Parathyroid adenoma (tissue), 2 donors: ENCODE measurements at regions not wholly inside any gene's neighbourhood (a gene's known extent, or its start where the extent isn't known, plus 50 kb on each side); places are given as distances from the start of the nearest gene placed in this dataset.

Experiments used
- H2AFZ ChIP-seq: fragments of 300-600 bp; sonication (generic); one replicate; pipeline ENCODE4 v1.7.0; 2017; ENCODE audit warnings: antibody characterized with exemption, mild to moderate bottlenecking
- H3K27ac ChIP-seq: fragments of 300-600 bp; sonication (generic); one replicate; pipeline ENCODE4 v1.7.0; 2017
- H3K27me3 ChIP-seq: fragments of 300-600 bp; sonication (generic); one replicate; pipeline ENCODE4 v1.7.0; 2017; ENCODE audit warnings: low read length; ENCODE audit not compliant: control insufficient read depth, insufficient read depth
- H3K36me3 ChIP-seq: fragments of 300-600 bp; sonication (generic); one replicate; pipeline ENCODE4 v1.7.0; 2017; ENCODE audit warnings: low read length; ENCODE audit not compliant: control insufficient read depth, insufficient read depth
- H3K4me1 ChIP-seq: fragments of 300-600 bp; sonication (generic); one replicate; pipeline ENCODE4 v1.7.0; 2017; ENCODE audit warnings: control low read depth
- H3K4me2 ChIP-seq: fragments of 300-600 bp; sonication (generic); one replicate; pipeline ENCODE4 v1.7.0; 2017; ENCODE audit warnings: low read length
- H3K4me3 ChIP-seq: fragments of 300-600 bp; sonication (generic); one replicate; pipeline ENCODE4 v1.7.0; 2017; ENCODE audit warnings: low read depth, low read length
- H3K79me2 ChIP-seq: fragments of 300-600 bp; sonication (generic); one replicate; pipeline ENCODE4 v1.7.0; 2017; ENCODE audit warnings: control low read depth
- H3K9ac ChIP-seq: fragments of 300-600 bp; sonication (generic); one replicate; pipeline ENCODE4 v1.7.0; 2017; ENCODE audit warnings: mild to moderate bottlenecking
- H3K9me3 ChIP-seq: fragments of 300-600 bp; sonication (generic); one replicate; pipeline ENCODE4 v1.7.0; 2017; ENCODE audit warnings: low read length; ENCODE audit not compliant: control insufficient read depth
- CTCF ChIP-seq: fragments of 300-600 bp; sonication (generic); IDR thresholded peaks from one replicate; pipeline ENCODE4 v1.7.0; 2017; ENCODE audit warnings: antibody characterized with exemption, mild to moderate bottlenecking
- donor health status: primary hyperparathyroidism.

GRCh38 chr5:38613992-38614836, 57.8 kb upstream of the LIFR start:
- no peaks in the 10 kb centered on the region for H3K27me3 ChIP-seq
- H3K4me2 ChIP-seq = peak overlapping the region; percentile 54
- no peak for TF ChIP-seq CTCF
- no peaks in the 10 kb centered on the region for H3K36me3 ChIP-seq
- H3K79me2 ChIP-seq = no peaks in the 10 kb centered on the region
- peak overlapping the region; percentile 40 for H3K27ac ChIP-seq
- H3K4me1 ChIP-seq = peaks cover 14% of the 10 kb centered on the region
- H3K4me3 ChIP-seq = no peak overlapping the region
- no peak overlapping the region for H3K9ac ChIP-seq
- no peaks in the 10 kb centered on the region for H3K9me3 ChIP-seq
- H2AFZ ChIP-seq = peak overlapping the region; percentile 57

GRCh38 chr5:38615042-38615441, 58.6 kb upstream of the LIFR start:
- no peaks in the 10 kb centered on the region for H3K9me3 ChIP-seq
- no peaks in the 10 kb centered on the region for H3K79me2 ChIP-seq
- no peak overlapping the region for H3K27ac ChIP-seq
- H2AFZ ChIP-seq = no peak overlapping the region
- peaks cover 14% of the 10 kb centered on the region for H3K4me1 ChIP-seq
- H3K9ac ChIP-seq = no peak overlapping the region
- no peak overlapping the region for H3K4me2 ChIP-seq
- TF ChIP-seq CTCF = no peak
- no peak overlapping the region for H3K4me3 ChIP-seq
- no peaks in the 10 kb centered on the region for H3K36me3 ChIP-seq
- H3K27me3 ChIP-seq = no peaks in the 10 kb centered on the region

GRCh38 chr5:38615981-38616451, 59.6 kb upstream of the LIFR start:
- no peak for TF ChIP-seq CTCF
- H3K9ac ChIP-seq = no peak overlapping the region
- no peak overlapping the region for H3K4me3 ChIP-seq
- no peaks in the 10 kb centered on the region for H3K9me3 ChIP-seq
- no peaks in the 10 kb centered on the region for H3K27me3 ChIP-seq
- no peak overlapping the region for H3K4me2 ChIP-seq
- no peak overlapping the region for H2AFZ ChIP-seq
- no peaks in the 10 kb centered on the region for H3K36me3 ChIP-seq
- H3K79me2 ChIP-seq = no peaks in the 10 kb centered on the region
- no peak overlapping the region for H3K27ac ChIP-seq
- H3K4me1 ChIP-seq = peaks cover 14% of the 10 kb centered on the region

- H3K27ac ChIP-seq = no peak overlapping the region
- no peak overlapping the region for H3K4me3 ChIP-seq
- H3K27me3 ChIP-seq = no peaks in the 10 kb centered on the region
- no peaks in the 10 kb centered on the region for H3K36me3 ChIP-seq
- H3K4me2 ChIP-seq = no peak overlapping the region
- no peaks in the 10 kb centered on the region for H3K9me3 ChIP-seq
- no peak overlapping the region for H3K9ac ChIP-seq
- H3K4me1 ChIP-seq = peaks cover 13% of the 10 kb centered on the region
- no peak overlapping the region for H2AFZ ChIP-seq
- TF ChIP-seq CTCF = no peak
- H3K79me2 ChIP-seq = no peaks in the 10 kb centered on the region
These were observed 61.7 kb upstream of the LIFR start for GRCh38 chr5:38618154-38618553.

GRCh38 chr5:38621331-38621730, 64.9 kb upstream of the LIFR start:
- Histone ChIP-seq H3K9ac (no peak overlapping the region), H3K4me1 (peaks cover 2% of the 10 kb centered on the region), H2AFZ (no peak overlapping the region), H3K9me3 (no peaks in the 10 kb centered on the region), H3K79me2 (no peaks in the 10 kb centered on the region), H3K4me2 (no peak overlapping the region), H3K36me3 (no peaks in the 10 kb centered on the region), H3K4me3 (no peak overlapping the region), H3K27me3 (no peaks in the 10 kb centered on the region), H3K27ac (no peak overlapping the region)
- no peak for TF ChIP-seq CTCF
